SH-SY5Y (cell line): ENCODE measurements at regions not wholly inside any gene's neighbourhood (a gene's known extent, or its start where the extent isn't known, plus 50 kb on each side); places are given as distances from the start of the nearest gene placed in this dataset.

Experiments
- GATA2 ChIP-seq: IDR thresholded peaks from 2 replicates; pipeline ENCODE4 v1.6.1; 2011; ENCODE audit warnings: mild to moderate bottlenecking, low read depth, low read length
- GATA3 ChIP-seq: IDR thresholded peaks from 2 replicates; pipeline ENCODE4 v1.6.1; 2011; ENCODE audit warnings: low read depth, mild to moderate bottlenecking, low read length, moderate library complexity

GRCh38 chr7:68362745-68363518 lies 1235.3 kb upstream of the AUTS2 start:
- TF ChIP-seq GATA3, result no peak
- TF ChIP-seq GATA2, result no peak
